Immature natural killer cell (primary cell): ENCODE measurements at regions not wholly inside any gene's neighbourhood (a gene's known extent, or its start where the extent isn't known, plus 50 kb on each side); places are given as distances from the start of the nearest gene placed in this dataset.

Source experiments
- DNase-seq, 3 donors: peaks; one replicate each; pipeline ENCODE4 v3.0.0; 2022; ENCODE audit warnings: mixed read lengths in 1 of 3
- H3K27ac Mint-ChIP-seq, 6 donors: one replicate each; pipeline ENCODE4 v1.8.0; 2020; ENCODE audit warnings: mixed read lengths in 6 of 6, mild to moderate bottlenecking in 5 of 6, inconsistent platforms in 4 of 6, moderate library complexity in 3 of 6
- H3K27me3 Mint-ChIP-seq, 3 donors: one replicate each; pipeline ENCODE4 v1.8.0; 2020 to 2021; ENCODE audit warnings: low read depth in 3 of 3, mild to moderate bottlenecking in 3 of 3, mixed read lengths in 3 of 3, moderate library complexity in 3 of 3, inconsistent platforms in 1 of 3
- H3K36me3 Mint-ChIP-seq, 3 donors: one replicate each; pipeline ENCODE4 v1.8.0; 2020; ENCODE audit warnings: mixed read lengths in 3 of 3, inconsistent platforms in 2 of 3, mild to moderate bottlenecking in 2 of 3
- H3K4me1 Mint-ChIP-seq, 2 donors: one replicate each; pipeline ENCODE4 v1.8.0; 2020; ENCODE audit warnings: inconsistent platforms in 2 of 2, mild to moderate bottlenecking in 2 of 2, mixed read lengths in 2 of 2, moderate library complexity in 1 of 2
- H3K4me3 Mint-ChIP-seq, 5 donors: one replicate each; pipeline ENCODE4 v1.8.0; 2020; ENCODE audit warnings: mild to moderate bottlenecking in 5 of 5, mixed read lengths in 5 of 5, inconsistent platforms in 3 of 5, moderate library complexity in 3 of 5
- H3K9me3 Mint-ChIP-seq, 6 donors: one replicate each; pipeline ENCODE4 v1.8.0; 2020; ENCODE audit warnings: mild to moderate bottlenecking in 6 of 6, mixed read lengths in 6 of 6, inconsistent platforms in 4 of 6, moderate library complexity in 3 of 6

- Mint-ChIP-seq H3K4me3 (no peak overlapping the region), H3K36me3 (no peaks in the 10 kb centered on the region), H3K27ac (no peak overlapping the region), H3K9me3 (no peaks in the 10 kb centered on the region), H3K4me1 (no peaks in the 10 kb centered on the region), H3K27me3 (peaks cover 3 to 11% (median 4%) of the 10 kb centered on the region in 3 donors)
- no peak for DNase-seq
Observed at GRCh38 chr1:226816576-226816975, 53.8 kb upstream of the PSEN2 start.

- DNase-seq = no peak
- no peaks in the 10 kb centered on the region for H3K36me3 Mint-ChIP-seq
Observed at GRCh38 chr1:226814751-226815537, 55.5 kb upstream of the PSEN2 start.

GRCh38 chr1:226813671-226814591, 56.5 kb upstream of the PSEN2 start:
- H3K4me1 Mint-ChIP-seq = no peaks in the 10 kb centered on the region
- H3K27ac Mint-ChIP-seq = no peak overlapping the region
- H3K9me3 Mint-ChIP-seq = no peaks in the 10 kb centered on the region
- no peak overlapping the region for H3K4me3 Mint-ChIP-seq
- H3K36me3 Mint-ChIP-seq = no peaks in the 10 kb centered on the region
- no peak for DNase-seq
- H3K27me3 Mint-ChIP-seq = peaks cover 4 to 9% (median 8%) of the 10 kb centered on the region in 3 donors

More at GRCh38 chr1:226814751-226815537, 55.5 kb upstream of the PSEN2 start:
- no peaks in the 10 kb centered on the region for H3K9me3 Mint-ChIP-seq
- H3K27ac Mint-ChIP-seq = no peak overlapping the region
- H3K27me3 Mint-ChIP-seq = peaks cover 4 to 8% (median 6%) of the 10 kb centered on the region in 3 donors
- H3K4me3 Mint-ChIP-seq = no peak overlapping the region
- no peaks in the 10 kb centered on the region for H3K4me1 Mint-ChIP-seq

GRCh38 chr1:226810681-226811080, 59.7 kb upstream of the PSEN2 start:
- peaks cover 0 to 6% (median 0%) of the 10 kb centered on the region in 3 donors for H3K27me3 Mint-ChIP-seq
- no peak for DNase-seq
- H3K4me3 Mint-ChIP-seq = no peak overlapping the region
- H3K36me3 Mint-ChIP-seq = no peaks in the 10 kb centered on the region
- no peaks in the 10 kb centered on the region for H3K9me3 Mint-ChIP-seq
- no peak overlapping the region for H3K27ac Mint-ChIP-seq
- H3K4me1 Mint-ChIP-seq = no peaks in the 10 kb centered on the region

GRCh38 chr1:226809785-226810571, 60.4 kb upstream of the PSEN2 start:
- Mint-ChIP-seq H3K36me3 (no peaks in the 10 kb centered on the region), H3K27ac (no peak overlapping the region), H3K9me3 (no peaks in the 10 kb centered on the region), H3K4me1 (no peaks in the 10 kb centered on the region), H3K27me3 (peaks cover 0 to 6% (median 1%) of the 10 kb centered on the region in 3 donors), H3K4me3 (no peak overlapping the region)
- no peak for DNase-seq

GRCh38 chr1:226808501-226808900, 61.9 kb upstream of the PSEN2 start:
- H3K4me1 Mint-ChIP-seq = no peaks in the 10 kb centered on the region
- peaks cover 0 to 6% (median 4%) of the 10 kb centered on the region in 3 donors for H3K27me3 Mint-ChIP-seq
- no peak overlapping the region for H3K4me3 Mint-ChIP-seq
- no peaks in the 10 kb centered on the region for H3K9me3 Mint-ChIP-seq
- no peak for DNase-seq
- no peak overlapping the region for H3K27ac Mint-ChIP-seq
- H3K36me3 Mint-ChIP-seq = no peaks in the 10 kb centered on the region

GRCh38 chr1:226806988-226807387, 63.4 kb upstream of the PSEN2 start:
- H3K36me3 Mint-ChIP-seq = no peaks in the 10 kb centered on the region
- H3K9me3 Mint-ChIP-seq = no peaks in the 10 kb centered on the region
- H3K27ac Mint-ChIP-seq = no peak overlapping the region
- no peak for DNase-seq
- H3K4me1 Mint-ChIP-seq = no peaks in the 10 kb centered on the region
- no peak overlapping the region for H3K4me3 Mint-ChIP-seq
- H3K27me3 Mint-ChIP-seq = peaks cover 0 to 6% (median 6%) of the 10 kb centered on the region in 3 donors

- peaks cover 0 to 6% (median 3%) of the 10 kb centered on the region in 3 donors for H3K27me3 Mint-ChIP-seq
- no peaks in the 10 kb centered on the region for H3K9me3 Mint-ChIP-seq
- H3K4me1 Mint-ChIP-seq = peaks cover 5 to 8% of the 10 kb centered on the region in 2 donors
- no peaks in the 10 kb centered on the region for H3K36me3 Mint-ChIP-seq
- no peak for DNase-seq
- H3K27ac Mint-ChIP-seq = no peak overlapping the region
- no peak overlapping the region for H3K4me3 Mint-ChIP-seq
Observed at GRCh38 chr1:226804907-226805759, 65.3 kb upstream of the PSEN2 start.

- Mint-ChIP-seq H3K27me3 (peaks cover 0 to 12% (median 3%) of the 10 kb centered on the region in 3 donors), H3K9me3 (no peaks in the 10 kb centered on the region), H3K27ac (peak overlapping the region in 4 of 6 donors; percentile 31 to 69 (median 64)), H3K4me3 (peak overlapping the region in 2 of 5 donors; percentile 36 to 61), H3K36me3 (no peaks in the 10 kb centered on the region), H3K4me1 (peaks cover 30 to 41% of the 10 kb centered on the region in 2 donors)
- DNase-seq = no peak
Observed at GRCh38 chr1:226800763-226801380, 61.8 kb upstream of the ITPKB start.

GRCh38 chr1:226799634-226800281, 60.7 kb upstream of the ITPKB start:
- Mint-ChIP-seq H3K27me3 (peaks cover 0 to 8% (median 3%) of the 10 kb centered on the region in 3 donors), H3K27ac (peak overlapping the region; percentile 86 to 99 (median 95)), H3K9me3 (no peaks in the 10 kb centered on the region), H3K4me3 (peak overlapping the region; percentile 47 to 84 (median 72)), H3K36me3 (no peaks in the 10 kb centered on the region), H3K4me1 (peaks cover 30 to 41% of the 10 kb centered on the region in 2 donors)
- no peak for DNase-seq

GRCh38 chr1:226798427-226799411, 59.6 kb upstream of the ITPKB start:
- Mint-ChIP-seq H3K4me1 (peaks cover 30 to 41% of the 10 kb centered on the region in 2 donors), H3K4me3 (peak overlapping the region; percentile 68 to 84 (median 72)), H3K27ac (peak overlapping the region; percentile 86 to 99 (median 95)), H3K36me3 (no peaks in the 10 kb centered on the region), H3K9me3 (no peaks in the 10 kb centered on the region), H3K27me3 (peaks cover 0 to 9% (median 3%) of the 10 kb centered on the region in 3 donors)
- peak; percentile 72 to 73 (median 73) for DNase-seq
